ENCODE measurements at regions not wholly inside any gene's neighbourhood (a gene's known extent, or its start where the extent isn't known, plus 50 kb on each side); places are given as distances from the start of the nearest gene placed in this dataset.
"Not testable (repeated sequence)": the region's sequence is repeated elsewhere in the genome, so short reads cannot be mapped to it uniquely, and the experiment has no call there.

GRCh38 chr11:15339302-15339701 lies 224.6 kb downstream of the INSC start:
- Histone ChIP-seq H3K27ac (ENCODE audit: low read depth, low read length) (no peak overlapping the region), H3K27me3 (ENCODE audit: control insufficient read depth in 1 of 2, insufficient read depth in 2 of 2, low read length in 2 of 2) (no peaks in the 10 kb centered on the region), H3K36me3 (ENCODE audit: control insufficient read depth in 1 of 2, insufficient read depth in 2 of 2, low read length in 2 of 2) (no peaks in the 10 kb centered on the region), H3K9me3 (ENCODE audit: control insufficient read depth in 1 of 2, low read length in 2 of 2) (peaks cover 0 to 4% of the 10 kb centered on the region in 2 donors), H3K4me1 (ENCODE audit: control insufficient read depth in 1 of 2, insufficient read depth in 2 of 2, low read length in 2 of 2) (no peaks in the 10 kb centered on the region), H3K4me3 (ENCODE audit: low read depth in 1 of 2, low read length in 2 of 2) (no peak overlapping the region), H3K9ac (ENCODE audit: low read depth in 1 of 2, low read length in 2 of 2) (no peak overlapping the region)

DNA sequence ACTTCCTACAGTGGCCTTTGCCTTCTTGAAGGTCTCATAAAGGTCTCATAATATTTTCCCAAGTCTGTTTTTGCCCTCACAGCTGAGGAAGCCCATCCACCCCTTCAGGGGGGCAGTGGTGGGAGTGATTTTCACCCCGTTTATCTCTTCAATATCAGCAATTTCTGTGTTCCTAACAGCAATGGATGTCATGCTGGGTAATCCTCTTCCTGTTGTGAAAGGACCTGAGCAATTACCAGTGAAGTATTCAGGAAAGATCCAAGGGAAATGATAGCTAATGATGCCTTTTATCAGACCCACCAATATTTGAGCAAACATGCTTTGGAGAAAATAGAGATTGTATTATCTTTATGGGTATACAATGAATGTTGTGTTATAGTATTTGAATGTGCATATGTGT lies 226.9 kb downstream of the INSC start:
- Histone ChIP-seq H3K27me3 (ENCODE audit: control insufficient read depth in 1 of 2, insufficient read depth in 2 of 2, low read length in 2 of 2) (no peaks in the 10 kb centered on the region), H3K27ac (ENCODE audit: low read depth, low read length) (no peak overlapping the region), H3K36me3 (ENCODE audit: control insufficient read depth in 1 of 2, insufficient read depth in 2 of 2, low read length in 2 of 2) (no peaks in the 10 kb centered on the region), H3K4me1 (ENCODE audit: control insufficient read depth in 1 of 2, insufficient read depth in 2 of 2, low read length in 2 of 2) (no peaks in the 10 kb centered on the region), H3K4me3 (ENCODE audit: low read depth in 1 of 2, low read length in 2 of 2) (no peak overlapping the region), H3K9ac (ENCODE audit: low read depth in 1 of 2, low read length in 2 of 2) (no peak overlapping the region), H3K9me3 (ENCODE audit: control insufficient read depth in 1 of 2, low read length in 2 of 2) (peaks cover 0 to 4% of the 10 kb centered on the region in 2 donors)

DNA sequence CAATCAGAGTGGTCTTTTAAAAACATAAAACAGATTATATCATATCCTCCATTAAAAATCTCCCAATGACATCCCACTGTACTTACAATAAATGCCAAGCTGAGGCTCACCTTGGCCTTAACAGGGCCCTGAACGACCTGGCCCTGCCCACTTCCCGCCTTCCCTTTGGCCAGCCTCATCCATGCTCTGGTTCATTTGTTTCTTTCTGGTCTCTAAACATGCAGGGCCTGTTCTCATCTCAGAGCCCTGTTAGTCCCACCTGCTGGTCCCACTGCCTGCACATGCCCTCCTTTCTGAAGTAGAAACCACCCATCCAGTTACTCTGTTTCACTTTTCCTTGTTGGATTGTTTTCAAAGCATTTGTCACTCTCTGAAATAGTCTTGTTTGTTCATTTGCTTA lies 227.4 kb downstream of the INSC start:
- H3K27ac ChIP-seq (ENCODE audit: low read depth, low read length) = no peak overlapping the region
- no peaks in the 10 kb centered on the region for H3K27me3 ChIP-seq (ENCODE audit: control insufficient read depth in 1 of 2, insufficient read depth in 2 of 2, low read length in 2 of 2)
- H3K9ac ChIP-seq (ENCODE audit: low read depth in 1 of 2, low read length in 2 of 2) = no peak overlapping the region
- no peaks in the 10 kb centered on the region for H3K36me3 ChIP-seq (ENCODE audit: control insufficient read depth in 1 of 2, insufficient read depth in 2 of 2, low read length in 2 of 2)
- no peak overlapping the region for H3K4me3 ChIP-seq (ENCODE audit: low read depth in 1 of 2, low read length in 2 of 2)
- peaks cover 0 to 4% of the 10 kb centered on the region in 2 donors for H3K9me3 ChIP-seq (ENCODE audit: control insufficient read depth in 1 of 2, low read length in 2 of 2)
- no peaks in the 10 kb centered on the region for H3K4me1 ChIP-seq (ENCODE audit: control insufficient read depth in 1 of 2, insufficient read depth in 2 of 2, low read length in 2 of 2)

DNA sequence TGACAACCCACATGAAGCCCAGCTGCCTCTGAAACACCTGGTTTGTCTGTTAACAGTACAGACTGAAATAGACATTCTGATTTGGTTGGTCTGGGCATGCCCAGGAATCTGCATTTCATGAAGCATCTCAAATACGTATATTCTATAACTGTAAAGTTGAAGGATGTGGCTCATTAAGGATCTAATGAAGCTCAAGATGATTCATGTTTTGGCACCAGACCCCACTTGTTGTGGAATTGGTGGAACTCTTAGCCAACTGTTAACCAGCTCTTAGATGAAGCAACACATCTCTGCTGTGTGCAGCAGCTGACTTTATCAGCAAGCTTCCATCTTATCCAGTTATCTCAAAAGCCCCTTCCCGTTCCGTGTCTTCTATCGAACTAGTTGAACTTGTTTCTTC lies 232.2 kb downstream of the INSC start:
- Histone ChIP-seq H3K9ac (ENCODE audit: low read depth in 1 of 2, low read length in 2 of 2) (no peak overlapping the region), H3K36me3 (ENCODE audit: control insufficient read depth in 1 of 2, insufficient read depth in 2 of 2, low read length in 2 of 2) (no peaks in the 10 kb centered on the region), H3K27me3 (ENCODE audit: control insufficient read depth in 1 of 2, insufficient read depth in 2 of 2, low read length in 2 of 2) (no peaks in the 10 kb centered on the region), H3K9me3 (ENCODE audit: control insufficient read depth in 1 of 2, low read length in 2 of 2) (no peaks in the 10 kb centered on the region), H3K27ac (ENCODE audit: low read depth, low read length) (no peak overlapping the region), H3K4me3 (ENCODE audit: low read depth in 1 of 2, low read length in 2 of 2) (no peak overlapping the region), H3K4me1 (ENCODE audit: control insufficient read depth in 1 of 2, insufficient read depth in 2 of 2, low read length in 2 of 2) (no peaks in the 10 kb centered on the region)

GRCh38 chr11:15347969-15348734 lies 233.4 kb downstream of the INSC start:
- Histone ChIP-seq H3K36me3 (ENCODE audit: control insufficient read depth in 1 of 2, insufficient read depth in 2 of 2, low read length in 2 of 2) (no peaks in the 10 kb centered on the region), H3K4me3 (ENCODE audit: low read depth in 1 of 2, low read length in 2 of 2) (no peak overlapping the region), H3K9ac (ENCODE audit: low read depth in 1 of 2, low read length in 2 of 2) (no peak overlapping the region), H3K4me1 (ENCODE audit: control insufficient read depth in 1 of 2, insufficient read depth in 2 of 2, low read length in 2 of 2) (no peaks in the 10 kb centered on the region), H3K9me3 (ENCODE audit: control insufficient read depth in 1 of 2, low read length in 2 of 2) (no peaks in the 10 kb centered on the region), H3K27ac (ENCODE audit: low read depth, low read length) (no peak overlapping the region), H3K27me3 (ENCODE audit: control insufficient read depth in 1 of 2, insufficient read depth in 2 of 2, low read length in 2 of 2) (no peaks in the 10 kb centered on the region)

DNA sequence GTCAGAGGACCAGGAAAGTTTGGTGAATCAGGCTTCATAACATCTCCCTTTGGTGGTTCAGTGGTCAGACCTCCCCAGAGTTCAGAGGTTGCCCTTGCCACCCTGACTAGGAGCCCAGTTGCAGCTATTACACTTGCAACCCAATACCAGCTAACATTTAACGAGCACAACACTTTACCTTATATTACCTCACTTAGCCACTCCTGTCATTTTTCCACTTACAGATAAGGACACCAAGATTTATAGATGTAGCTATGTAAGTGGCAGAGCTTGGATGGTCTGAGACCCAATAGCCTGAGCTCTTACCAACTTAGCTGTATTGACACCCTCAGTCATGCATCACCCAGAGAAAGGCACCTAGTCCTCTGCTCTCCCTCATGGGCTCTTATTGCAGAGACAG lies 234.7 kb downstream of the INSC start:
- H3K4me1 ChIP-seq (ENCODE audit: control insufficient read depth in 1 of 2, insufficient read depth in 2 of 2, low read length in 2 of 2) = no peaks in the 10 kb centered on the region

GRCh38 chr11:15361316-15361715 lies 246.6 kb downstream of the INSC start:
- Histone ChIP-seq H3K27ac (ENCODE audit: low read depth, low read length) (no peak overlapping the region), H3K4me1 (ENCODE audit: control insufficient read depth in 1 of 2, insufficient read depth in 2 of 2, low read length in 2 of 2) (no peaks in the 10 kb centered on the region), H3K36me3 (ENCODE audit: control insufficient read depth in 1 of 2, insufficient read depth in 2 of 2, low read length in 2 of 2) (no peaks in the 10 kb centered on the region), H3K27me3 (ENCODE audit: control insufficient read depth in 1 of 2, insufficient read depth in 2 of 2, low read length in 2 of 2) (no peaks in the 10 kb centered on the region), H3K9me3 (ENCODE audit: control insufficient read depth in 1 of 2, low read length in 2 of 2) (no peaks in the 10 kb centered on the region), H3K9ac (ENCODE audit: low read depth in 1 of 2, low read length in 2 of 2) (no peak overlapping the region), H3K4me3 (ENCODE audit: low read depth in 1 of 2, low read length in 2 of 2) (no peak overlapping the region)

More for the DNA sequence above, 234.7 kb downstream of the INSC start:
- Histone ChIP-seq H3K4me3 (ENCODE audit: low read depth in 1 of 2, low read length in 2 of 2) (no peak overlapping the region), H3K27me3 (ENCODE audit: control insufficient read depth in 1 of 2, insufficient read depth in 2 of 2, low read length in 2 of 2) (no peaks in the 10 kb centered on the region), H3K9me3 (ENCODE audit: control insufficient read depth in 1 of 2, low read length in 2 of 2) (no peaks in the 10 kb centered on the region), H3K36me3 (ENCODE audit: control insufficient read depth in 1 of 2, insufficient read depth in 2 of 2, low read length in 2 of 2) (no peaks in the 10 kb centered on the region), H3K9ac (ENCODE audit: low read depth in 1 of 2, low read length in 2 of 2) (no peak overlapping the region), H3K27ac (ENCODE audit: low read depth, low read length) (no peak overlapping the region)

- H3K4me3 ChIP-seq (ENCODE audit: low read depth in 1 of 2, low read length in 2 of 2) = not testable (repeated sequence)
These were observed 250.6 kb downstream of the INSC start for GRCh38 chr11:15365286-15365685.

DNA sequence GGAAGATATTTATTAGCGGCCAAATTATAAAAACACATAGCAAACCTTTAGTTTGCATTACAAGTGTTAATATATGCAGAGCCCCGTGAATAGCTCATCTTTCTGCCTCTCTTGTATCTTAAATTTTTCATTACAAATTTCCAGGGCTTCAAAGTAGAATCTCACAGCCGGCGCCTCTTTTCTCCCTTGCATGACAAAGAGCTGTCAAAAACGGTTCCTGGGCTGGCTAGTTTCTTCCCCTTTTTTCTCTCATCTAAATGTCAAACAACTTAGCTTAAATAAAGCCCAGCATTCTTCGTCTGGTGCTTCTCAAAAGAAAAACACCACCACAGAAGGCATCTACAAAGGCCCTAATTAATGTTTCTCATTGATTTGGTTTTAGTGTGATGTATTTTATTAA lies 253.0 kb downstream of the INSC start:
- Histone ChIP-seq H3K36me3 (ENCODE audit: control insufficient read depth in 1 of 2, insufficient read depth in 2 of 2, low read length in 2 of 2) (no peaks in the 10 kb centered on the region), H3K27me3 (ENCODE audit: control insufficient read depth in 1 of 2, insufficient read depth in 2 of 2, low read length in 2 of 2) (no peaks in the 10 kb centered on the region), H3K4me1 (ENCODE audit: control insufficient read depth in 1 of 2, insufficient read depth in 2 of 2, low read length in 2 of 2) (no peaks in the 10 kb centered on the region), H3K9ac (ENCODE audit: low read depth in 1 of 2, low read length in 2 of 2) (no peak overlapping the region), H3K4me3 (ENCODE audit: low read depth in 1 of 2, low read length in 2 of 2) (no peak overlapping the region), H3K9me3 (ENCODE audit: control insufficient read depth in 1 of 2, low read length in 2 of 2) (no peaks in the 10 kb centered on the region), H3K27ac (ENCODE audit: low read depth, low read length) (no peak overlapping the region)

More at GRCh38 chr11:15365286-15365685, 250.6 kb downstream of the INSC start:
- H3K4me1 ChIP-seq (ENCODE audit: control insufficient read depth in 1 of 2, insufficient read depth in 2 of 2, low read length in 2 of 2); H3K9ac ChIP-seq (ENCODE audit: low read depth in 1 of 2, low read length in 2 of 2); H3K36me3 ChIP-seq (ENCODE audit: control insufficient read depth in 1 of 2, insufficient read depth in 2 of 2, low read length in 2 of 2); H3K9me3 ChIP-seq (ENCODE audit: control insufficient read depth in 1 of 2, low read length in 2 of 2); H3K27ac ChIP-seq (ENCODE audit: low read depth, low read length); H3K27me3 ChIP-seq (ENCODE audit: control insufficient read depth in 1 of 2, insufficient read depth in 2 of 2, low read length in 2 of 2): not testable (repeated sequence)

- no peak overlapping the region for H3K4me3 ChIP-seq (ENCODE audit: low read depth in 1 of 2, low read length in 2 of 2)
- H3K36me3 ChIP-seq (ENCODE audit: control insufficient read depth in 1 of 2, insufficient read depth in 2 of 2, low read length in 2 of 2) = no peaks in the 10 kb centered on the region
- H3K9ac ChIP-seq (ENCODE audit: low read depth in 1 of 2, low read length in 2 of 2) = no peak overlapping the region
- no peaks in the 10 kb centered on the region for H3K27me3 ChIP-seq (ENCODE audit: control insufficient read depth in 1 of 2, insufficient read depth in 2 of 2, low read length in 2 of 2)
- no peak overlapping the region for H3K27ac ChIP-seq (ENCODE audit: low read depth, low read length)
- H3K4me1 ChIP-seq (ENCODE audit: control insufficient read depth in 1 of 2, insufficient read depth in 2 of 2, low read length in 2 of 2) = no peaks in the 10 kb centered on the region
- H3K9me3 ChIP-seq (ENCODE audit: control insufficient read depth in 1 of 2, low read length in 2 of 2) = no peaks in the 10 kb centered on the region
These were observed 255.9 kb downstream of the INSC start for GRCh38 chr11:15370495-15371147.
